Neural cell (in vitro differentiated cells): ENCODE measurements at regions not wholly inside any gene's neighbourhood (a gene's known extent, or its start where the extent isn't known, plus 50 kb on each side); places are given as distances from the start of the nearest gene placed in this dataset.

Source experiments
- H2AFZ ChIP-seq: fragments of 200-600, 300-800 bp; sonication (generic), shearing (Covaris generic); 2 replicates; pipeline ENCODE4 v1.6.0; 2014; ENCODE audit warnings: low read depth, mild to moderate bottlenecking, antibody characterized with exemption, low read length, moderate library complexity
- H3F3A ChIP-seq: fragments of 200-600 bp; shearing (Covaris generic); 2 replicates; pipeline ENCODE4 v1.6.1; 2016; ENCODE audit warnings: mild to moderate bottlenecking, moderate library complexity, mixed read lengths, antibody characterized with exemption, low read length; ENCODE audit not compliant: insufficient read depth, poor library complexity, severe bottlenecking
- H3K27ac ChIP-seq: fragments of 200-600, 300-800 bp; sonication (generic), shearing (Covaris generic); 2 replicates; pipeline ENCODE4 v1.5.1; 2014; ENCODE audit warnings: mild to moderate bottlenecking, low read length, moderate library complexity
- H3K27me3 ChIP-seq: fragments of 300-800, 200-600 bp; sonication (generic), shearing (Covaris generic); 2 replicates; pipeline ENCODE4 v1.6.0; 2014; ENCODE audit warnings: mild to moderate bottlenecking, low read depth, low read length, moderate library complexity; ENCODE audit not compliant: insufficient read depth
- H3K36me3 ChIP-seq: fragments of 300-800, 200-600 bp; sonication (generic), shearing (Covaris generic); 2 replicates; pipeline ENCODE4 v1.5.1; 2014; ENCODE audit warnings: mild to moderate bottlenecking, antibody characterized with exemption, low read length, moderate library complexity; ENCODE audit not compliant: insufficient read depth
- H3K4me2 ChIP-seq: fragments of 300-800, 200-600 bp; sonication (generic), shearing (Covaris generic); 2 replicates; pipeline ENCODE4 v1.6.0; 2014; ENCODE audit warnings: mild to moderate bottlenecking, low read length
- H3K4me3 ChIP-seq: fragments of 300-800, 200-600 bp; sonication (generic), shearing (Covaris generic); 2 replicates; pipeline ENCODE4 v1.5.1; 2014; ENCODE audit warnings: mild to moderate bottlenecking, low read length, moderate library complexity
- H3K79me2 ChIP-seq: fragments of 200-600 bp; shearing (Covaris generic); replicated peaks from 2 replicates; pipeline ENCODE4 v1.6.0; 2014; ENCODE audit warnings: mild to moderate bottlenecking, low read length, moderate library complexity; ENCODE audit not compliant: insufficient read depth
- H3K9ac ChIP-seq: fragments of 300-800, 200-600 bp; sonication (generic), shearing (Covaris generic); 2 replicates; pipeline ENCODE4 v1.6.1; 2016; ENCODE audit warnings: mild to moderate bottlenecking, low read length, mixed read lengths
- H3K9me2 ChIP-seq: fragments of 200-600 bp; shearing (Covaris generic); 2 replicates; pipeline ENCODE4 v1.6.1; 2016; ENCODE audit warnings: mild to moderate bottlenecking, low read length, mixed read lengths; ENCODE audit not compliant: insufficient read depth
- H3K9me3 ChIP-seq: fragments of 200-600, 300-800 bp; sonication (generic), shearing (Covaris generic); 2 replicates; pipeline ENCODE4 v1.6.1; 2016; ENCODE audit warnings: mild to moderate bottlenecking, mixed run types, low read length, moderate library complexity, mixed read lengths
- H4K20me1 ChIP-seq: fragments of 200-600 bp; shearing (Covaris generic); 2 replicates; pipeline ENCODE4 v1.6.1; 2016; ENCODE audit warnings: mild to moderate bottlenecking, mixed run types; ENCODE audit not compliant: insufficient read depth
- EP300 ChIP-seq: fragments of 450-650 bp; conservative IDR thresholded peaks from 2 replicates; pipeline ENCODE4 v1.6.1; 2014; ENCODE audit warnings: antibody characterized with exemption, mild to moderate bottlenecking, moderate library complexity; ENCODE audit not compliant: poor library complexity, severe bottlenecking
- EZH2 ChIP-seq: fragments of 200-600, 300-800 bp; shearing (Covaris generic), sonication (generic); IDR thresholded peaks from 2 replicates; pipeline ENCODE4 v1.6.1; 2014; ENCODE audit warnings: antibody characterized with exemption, low read length, borderline replicate concordance, mild to moderate bottlenecking; ENCODE audit not compliant: insufficient read depth, poor library complexity, severe bottlenecking
- MXI1 ChIP-seq: fragments of 450-650 bp; conservative IDR thresholded peaks from 2 replicates; pipeline ENCODE4 v1.6.1; 2014; ENCODE audit warnings: antibody characterized with exemption, mild to moderate bottlenecking; ENCODE audit not compliant: poor library complexity, severe bottlenecking
- POLR2AphosphoS5 ChIP-seq: IDR thresholded peaks from 2 replicates; pipeline ENCODE4 v1.6.1; 2012
- RAD21 ChIP-seq: fragments of 450-650 bp; conservative IDR thresholded peaks from 2 replicates; pipeline ENCODE4 v1.6.1; 2014; ENCODE audit warnings: antibody characterized with exemption, mild to moderate bottlenecking, moderate library complexity
- REST ChIP-seq: IDR thresholded peaks from 2 replicates; pipeline ENCODE4 v1.6.1; 2012; ENCODE audit warnings: borderline replicate concordance
- SMC3 ChIP-seq: fragments of 450-650 bp; conservative IDR thresholded peaks from 2 replicates; pipeline ENCODE4 v1.6.1; 2014; ENCODE audit warnings: antibody characterized with exemption, mild to moderate bottlenecking, moderate library complexity; ENCODE audit not compliant: poor library complexity
- TAF1 ChIP-seq: IDR thresholded peaks from 2 replicates; pipeline ENCODE4 v1.6.1; 2012; ENCODE audit warnings: low read depth
- TF ChIP-seq, protein P1 (sequence below): fragments of 450-650 bp; IDR thresholded peaks from 2 replicates; pipeline ENCODE4 v1.5.1; 2014; ENCODE audit warnings: antibody characterized with exemption, mild to moderate bottlenecking, moderate library complexity; ENCODE audit not compliant: poor library complexity, severe bottlenecking

GRCh38 chr6:126662966-126663365 is 323.1 kb downstream of the CENPW start:
- Histone ChIP-seq H3K9me2 (no peaks in the 10 kb centered on the region), H3F3A (no peaks in the 10 kb centered on the region), H3K4me3 (no peak overlapping the region), H3K4me2 (no peak overlapping the region), H3K27ac (no peak overlapping the region), H2AFZ (no peak overlapping the region), H3K79me2 (no peaks in the 10 kb centered on the region), H3K9ac (no peak overlapping the region), H3K27me3 (no peaks in the 10 kb centered on the region), H4K20me1 (no peaks in the 10 kb centered on the region), H3K36me3 (no peaks in the 10 kb centered on the region), H3K9me3 (no peaks in the 10 kb centered on the region)
- TF ChIP-seq EZH2, result no peak
- no peak for TF ChIP-seq SMC3
- TF ChIP-seq RAD21, result no peak
- no peak for TF ChIP-seq EP300
- TF ChIP-seq MXI1, result no peak
- no peak for TF ChIP-seq TAF1
- TF ChIP-seq REST, result no peak
- TF ChIP-seq, protein P1, sequence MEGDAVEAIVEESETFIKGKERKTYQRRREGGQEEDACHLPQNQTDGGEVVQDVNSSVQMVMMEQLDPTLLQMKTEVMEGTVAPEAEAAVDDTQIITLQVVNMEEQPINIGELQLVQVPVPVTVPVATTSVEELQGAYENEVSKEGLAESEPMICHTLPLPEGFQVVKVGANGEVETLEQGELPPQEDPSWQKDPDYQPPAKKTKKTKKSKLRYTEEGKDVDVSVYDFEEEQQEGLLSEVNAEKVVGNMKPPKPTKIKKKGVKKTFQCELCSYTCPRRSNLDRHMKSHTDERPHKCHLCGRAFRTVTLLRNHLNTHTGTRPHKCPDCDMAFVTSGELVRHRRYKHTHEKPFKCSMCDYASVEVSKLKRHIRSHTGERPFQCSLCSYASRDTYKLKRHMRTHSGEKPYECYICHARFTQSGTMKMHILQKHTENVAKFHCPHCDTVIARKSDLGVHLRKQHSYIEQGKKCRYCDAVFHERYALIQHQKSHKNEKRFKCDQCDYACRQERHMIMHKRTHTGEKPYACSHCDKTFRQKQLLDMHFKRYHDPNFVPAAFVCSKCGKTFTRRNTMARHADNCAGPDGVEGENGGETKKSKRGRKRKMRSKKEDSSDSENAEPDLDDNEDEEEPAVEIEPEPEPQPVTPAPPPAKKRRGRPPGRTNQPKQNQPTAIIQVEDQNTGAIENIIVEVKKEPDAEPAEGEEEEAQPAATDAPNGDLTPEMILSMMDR, result no peak
- TF ChIP-seq POLR2AphosphoS5, result no peak

GRCh38 chr6:126664271-126664670 is 324.4 kb downstream of the CENPW start:
- no peaks in the 10 kb centered on the region for H3K27me3 ChIP-seq
- H3F3A ChIP-seq, result no peaks in the 10 kb centered on the region
- H3K9ac ChIP-seq, result no peak overlapping the region
- no peaks in the 10 kb centered on the region for H3K9me2 ChIP-seq
- no peaks in the 10 kb centered on the region for H3K36me3 ChIP-seq
- no peak overlapping the region for H3K4me2 ChIP-seq
- H3K9me3 ChIP-seq, result no peaks in the 10 kb centered on the region
- H4K20me1 ChIP-seq, result no peaks in the 10 kb centered on the region
- H3K27ac ChIP-seq, result no peak overlapping the region
- no peak for TF ChIP-seq MXI1
- TF ChIP-seq EZH2, result no peak
- TF ChIP-seq, protein P1, result no peak
- no peak for TF ChIP-seq EP300
- no peak for TF ChIP-seq SMC3
- TF ChIP-seq TAF1, result no peak
- no peak for TF ChIP-seq POLR2AphosphoS5
- no peak for TF ChIP-seq REST
- no peak for TF ChIP-seq RAD21
- no peak overlapping the region for H2AFZ ChIP-seq
- H3K4me3 ChIP-seq, result no peak overlapping the region
- H3K79me2 ChIP-seq, result no peaks in the 10 kb centered on the region
